Thoracic aorta (tissue), 2 donors: ENCODE measurements at regions not wholly inside any gene's neighbourhood (a gene's known extent, or its start where the extent isn't known, plus 50 kb on each side); places are given as distances from the start of the nearest gene placed in this dataset.

Source experiments
- ATAC-seq: fragments of 150-250 bp; one replicate; pipeline ENCODE4 v1.8.0; 2017; ENCODE audit warnings: low read depth; ENCODE audit not compliant: insufficient number of reproducible peaks, low FRiP score
- DNase-seq: peaks from one replicate; pipeline ENCODE4 v3.0.0-alpha.2; 2020; ENCODE audit warnings: low spot score
- H3K27ac ChIP-seq, 2 donors: fragments of 200-600 bp; sonication (generic); 1 replicate in 1 of 2; 2 replicates in 1 of 2; pipeline ENCODE4 v1.5.1; 2016; ENCODE audit warnings: mild to moderate bottlenecking in 2 of 2, moderate library complexity in 2 of 2
- H3K27me3 ChIP-seq: fragments of 200-600 bp; sonication (generic); replicated peaks from 2 replicates; pipeline ENCODE4 v1.6.0; 2016; ENCODE audit warnings: mild to moderate bottlenecking; ENCODE audit not compliant: insufficient read depth
- H3K36me3 ChIP-seq: fragments of 200-600 bp; sonication (generic); one replicate; pipeline ENCODE4 v1.5.1; 2016
- H3K4me1 ChIP-seq, 2 donors: fragments of 200-600 bp; sonication (generic); 1 replicate in 1 of 2; 2 replicates in 1 of 2; pipeline versions ENCODE4 v1.5.1 to v1.6.0; 2016; ENCODE audit warnings: low read depth in 2 of 2, mild to moderate bottlenecking in 1 of 2; ENCODE audit not compliant: control insufficient read depth in 1 of 2
- H3K4me3 ChIP-seq: fragments of 200-600 bp; sonication (generic); 2 replicates; pipeline ENCODE4 v1.5.1; 2016; ENCODE audit warnings: mild to moderate bottlenecking
- H3K9me3 ChIP-seq: fragments of 200-600 bp; sonication (generic); 2 replicates; pipeline ENCODE4 v1.5.1; 2016
- TF ChIP-seq, protein P1 (sequence below): fragments of 200-600 bp; sonication (generic); IDR thresholded peaks from one replicate; pipeline ENCODE4 v1.5.1; 2019; ENCODE audit warnings: antibody characterized with exemption

- no peak for DNase-seq
- Histone ChIP-seq H3K4me1 (no peaks in the 10 kb centered on the region), H3K36me3 (no peaks in the 10 kb centered on the region), H3K27me3 (no peaks in the 10 kb centered on the region), H3K4me3 (no peak overlapping the region), H3K27ac (no peak overlapping the region), H3K9me3 (no peaks in the 10 kb centered on the region)
- TF ChIP-seq, protein P1, sequence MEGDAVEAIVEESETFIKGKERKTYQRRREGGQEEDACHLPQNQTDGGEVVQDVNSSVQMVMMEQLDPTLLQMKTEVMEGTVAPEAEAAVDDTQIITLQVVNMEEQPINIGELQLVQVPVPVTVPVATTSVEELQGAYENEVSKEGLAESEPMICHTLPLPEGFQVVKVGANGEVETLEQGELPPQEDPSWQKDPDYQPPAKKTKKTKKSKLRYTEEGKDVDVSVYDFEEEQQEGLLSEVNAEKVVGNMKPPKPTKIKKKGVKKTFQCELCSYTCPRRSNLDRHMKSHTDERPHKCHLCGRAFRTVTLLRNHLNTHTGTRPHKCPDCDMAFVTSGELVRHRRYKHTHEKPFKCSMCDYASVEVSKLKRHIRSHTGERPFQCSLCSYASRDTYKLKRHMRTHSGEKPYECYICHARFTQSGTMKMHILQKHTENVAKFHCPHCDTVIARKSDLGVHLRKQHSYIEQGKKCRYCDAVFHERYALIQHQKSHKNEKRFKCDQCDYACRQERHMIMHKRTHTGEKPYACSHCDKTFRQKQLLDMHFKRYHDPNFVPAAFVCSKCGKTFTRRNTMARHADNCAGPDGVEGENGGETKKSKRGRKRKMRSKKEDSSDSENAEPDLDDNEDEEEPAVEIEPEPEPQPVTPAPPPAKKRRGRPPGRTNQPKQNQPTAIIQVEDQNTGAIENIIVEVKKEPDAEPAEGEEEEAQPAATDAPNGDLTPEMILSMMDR: no peak
- ATAC-seq: no peak
Measured at GRCh38 chr12:130044991-130045621, 117.2 kb upstream of the FZD10 start.

GRCh38 chr12:130049666-130050065 is 112.6 kb upstream of the FZD10 start:
- no peaks in the 10 kb centered on the region for H3K27me3 ChIP-seq

GRCh38 chr12:130051900-130052299 is 110.4 kb upstream of the FZD10 start:
- TF ChIP-seq, protein P1: no peak
- ATAC-seq (no peak), DNase-seq (no peak)
- Histone ChIP-seq H3K4me3 (no peak overlapping the region), H3K9me3 (no peaks in the 10 kb centered on the region), H3K4me1 (no peaks in the 10 kb centered on the region), H3K36me3 (no peaks in the 10 kb centered on the region), H3K27me3 (no peaks in the 10 kb centered on the region), H3K27ac (no peak overlapping the region)

More at GRCh38 chr12:130049666-130050065, 112.6 kb upstream of the FZD10 start:
- H3K4me1 ChIP-seq: no peaks in the 10 kb centered on the region
- DNase-seq (no peak), ATAC-seq (no peak)
- H3K9me3 ChIP-seq: no peaks in the 10 kb centered on the region
- H3K4me3 ChIP-seq: no peak overlapping the region
- no peaks in the 10 kb centered on the region for H3K36me3 ChIP-seq
- no peak overlapping the region for H3K27ac ChIP-seq
- TF ChIP-seq, protein P1: no peak

GRCh38 chr12:130053651-130054069 is 108.6 kb upstream of the FZD10 start:
- no peak overlapping the region for H3K4me3 ChIP-seq
- TF ChIP-seq, protein P1: no peak
- no peak for DNase-seq
- H3K9me3 ChIP-seq: no peaks in the 10 kb centered on the region
- no peaks in the 10 kb centered on the region for H3K36me3 ChIP-seq
- H3K27me3 ChIP-seq: no peaks in the 10 kb centered on the region
- no peaks in the 10 kb centered on the region for H3K4me1 ChIP-seq
- no peak overlapping the region for H3K27ac ChIP-seq
- no peak for ATAC-seq

DNA sequence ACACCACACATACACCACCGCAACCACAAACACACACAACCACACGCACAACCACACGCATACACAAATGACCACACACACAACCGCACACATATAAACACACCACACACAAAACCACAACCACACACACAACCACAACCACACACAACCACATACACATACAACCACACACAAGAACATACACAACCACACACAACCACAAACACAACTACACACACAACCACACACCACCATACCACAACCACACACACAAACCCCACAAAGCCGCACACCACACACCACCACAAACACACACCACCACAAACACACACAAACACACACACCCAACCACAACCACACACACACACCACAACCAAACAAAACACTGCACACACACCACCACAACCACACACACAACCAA is 107.5 kb upstream of the FZD10 start:
- Histone ChIP-seq H3K27ac (no peak overlapping the region), H3K36me3 (no peaks in the 10 kb centered on the region), H3K4me1 (no peaks in the 10 kb centered on the region), H3K4me3 (no peak overlapping the region), H3K9me3 (no peaks in the 10 kb centered on the region), H3K27me3 (no peaks in the 10 kb centered on the region)
- TF ChIP-seq, protein P1: no peak
- DNase-seq (no peak), ATAC-seq (no peak)
